GM21737 (cell line): ENCODE measurements at regions not wholly inside any gene's neighbourhood (a gene's known extent, or its start where the extent isn't known, plus 50 kb on each side); places are given as distances from the start of the nearest gene placed in this dataset.
"Not testable (repeated sequence)": the region's sequence is repeated elsewhere in the genome, so short reads cannot be mapped to it uniquely, and the experiment has no call there.

Source experiments
- ATAC-seq: cut with Tn5 transposase; IDR thresholded peaks from one replicate; pipeline ENCODE4 v1.9.1; 2021; ENCODE audit warnings: mild to moderate bottlenecking, moderate library complexity; ENCODE audit not compliant: unreplicated experiment

DNA sequence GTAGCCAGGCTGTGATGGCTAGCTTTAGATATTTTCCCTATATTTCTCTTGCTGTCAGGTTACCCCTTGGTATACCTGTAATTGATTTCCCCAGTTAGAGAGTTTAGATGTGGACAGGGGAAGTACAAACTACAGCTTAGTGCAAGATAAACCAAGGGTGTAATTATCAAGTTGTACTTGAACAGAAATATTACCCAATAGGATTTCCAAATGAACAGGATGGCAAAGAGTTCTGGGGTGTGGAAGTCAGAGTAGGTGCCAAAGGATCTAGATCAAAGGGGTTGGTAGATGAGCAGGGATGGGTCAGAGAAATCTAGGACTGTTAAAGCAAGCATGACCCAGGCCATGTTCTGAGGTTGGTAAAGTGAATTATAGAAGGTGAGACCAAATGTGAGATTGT lies 585.2 kb downstream of the CCDC85A start:
- ATAC-seq = no peak

GRCh38 chr2:56770490-56770889 lies 586.7 kb downstream of the CCDC85A start:
- ATAC-seq = no peak

GRCh38 chr2:56784046-56784445 lies 600.3 kb downstream of the CCDC85A start:
- ATAC-seq = no peak

DNA sequence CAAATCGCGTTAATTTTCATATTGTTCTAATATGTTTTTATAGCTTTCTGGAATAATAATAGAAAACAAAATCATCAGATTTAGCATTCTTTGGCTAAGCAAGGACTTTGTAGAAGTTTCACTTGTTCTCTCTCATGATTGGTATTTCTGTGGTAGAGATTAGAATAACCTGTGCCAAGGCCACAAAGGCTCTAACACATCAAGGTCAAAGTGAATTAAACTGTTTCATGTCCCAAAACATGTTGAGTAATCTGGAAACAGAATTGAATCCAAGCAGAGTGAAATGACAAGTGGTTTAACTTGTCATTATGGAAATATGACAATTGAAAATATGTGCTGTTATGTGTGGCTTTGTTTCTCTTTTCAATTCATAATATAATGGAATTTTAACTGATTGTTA lies 617.4 kb downstream of the CCDC85A start:
- ATAC-seq = no peak

DNA sequence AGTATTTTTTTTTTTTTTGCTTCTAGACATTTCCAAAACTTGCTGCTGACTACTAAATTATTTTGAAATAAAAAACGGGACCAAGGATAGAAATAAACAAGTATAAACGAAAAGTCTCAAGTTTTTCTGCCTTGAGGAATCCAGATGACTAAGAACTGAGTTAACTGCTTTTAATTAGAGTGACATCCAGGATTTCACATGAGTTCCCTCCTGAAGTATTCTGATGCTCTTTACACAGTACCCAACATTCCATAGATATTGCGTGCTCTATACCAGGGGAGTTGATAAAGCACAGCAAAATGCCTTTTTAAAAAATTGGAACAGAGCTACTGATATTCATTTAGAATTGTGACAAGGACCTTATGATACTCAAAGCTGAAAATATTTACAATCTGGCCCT lies 618.0 kb downstream of the CCDC85A start:
- ATAC-seq = no peak

DNA sequence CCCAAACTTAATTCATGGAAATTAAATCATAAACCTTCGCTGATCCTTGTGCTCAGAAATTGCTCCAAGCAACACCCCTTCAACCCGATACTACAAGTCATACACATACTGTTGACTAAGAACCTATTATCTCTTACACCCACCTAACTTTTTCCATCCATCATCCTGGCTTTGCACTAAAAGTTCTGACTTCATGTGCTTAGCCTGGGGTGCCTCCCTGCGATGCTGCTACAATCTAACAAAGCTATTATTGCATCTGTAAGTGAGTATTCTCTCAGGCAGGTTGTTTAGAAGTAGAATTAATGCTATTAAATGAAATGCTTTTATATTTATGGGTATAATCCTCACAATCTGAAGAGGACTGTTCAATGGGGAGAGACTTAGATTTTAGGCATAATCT lies 619.8 kb downstream of the CCDC85A start:
- ATAC-seq = no peak

- no peak for ATAC-seq
These were observed 623.1 kb downstream of the CCDC85A start for GRCh38 chr2:56806924-56807323.

DNA sequence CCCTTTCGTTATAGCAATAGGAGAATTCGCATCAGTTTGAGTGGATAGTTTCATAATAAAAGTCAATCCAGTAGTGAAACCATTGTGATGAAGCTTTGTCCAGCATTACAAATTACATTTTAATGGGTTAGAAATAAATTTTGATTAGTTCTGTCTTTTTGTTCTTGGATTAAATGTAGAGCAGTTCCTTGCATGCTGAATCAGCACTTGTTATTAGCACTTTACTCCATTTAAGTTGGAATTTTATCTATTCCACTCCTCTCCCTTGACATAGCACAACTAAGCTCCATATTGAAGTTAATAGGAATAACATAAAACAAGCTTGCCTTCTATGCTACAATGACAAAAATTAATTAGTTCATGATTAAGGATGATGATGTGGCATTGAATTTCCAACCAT lies 624.1 kb downstream of the CCDC85A start:
- no peak for ATAC-seq

GRCh38 chr2:56811401-56811800 lies 627.6 kb downstream of the CCDC85A start:
- no peak for ATAC-seq

- no peak for ATAC-seq
These were observed 628.6 kb downstream of the CCDC85A start for GRCh38 chr2:56812432-56812831.

GRCh38 chr2:56813490-56813889 lies 629.7 kb downstream of the CCDC85A start:
- no peak for ATAC-seq

DNA sequence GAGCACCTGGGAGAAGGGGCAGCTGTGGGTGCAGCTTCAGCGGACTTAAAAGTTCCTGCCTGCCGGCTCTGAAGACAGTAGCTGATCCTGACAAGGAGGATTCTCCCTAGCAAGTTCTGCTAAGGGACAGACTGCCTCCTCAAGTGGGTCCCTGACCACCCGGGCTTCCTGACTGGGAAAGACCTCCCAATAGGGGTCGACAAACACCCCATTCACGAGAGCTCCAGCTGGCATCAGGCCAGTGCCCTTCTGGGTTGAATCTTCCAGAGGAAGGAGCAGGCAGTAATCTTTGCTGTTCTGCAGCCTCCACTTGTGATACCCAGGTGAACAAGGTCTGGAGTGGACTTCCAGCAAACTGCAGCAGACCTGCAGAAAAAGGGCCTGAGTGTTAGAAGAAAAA lies 632.9 kb downstream of the CCDC85A start:
- no peak for ATAC-seq

DNA sequence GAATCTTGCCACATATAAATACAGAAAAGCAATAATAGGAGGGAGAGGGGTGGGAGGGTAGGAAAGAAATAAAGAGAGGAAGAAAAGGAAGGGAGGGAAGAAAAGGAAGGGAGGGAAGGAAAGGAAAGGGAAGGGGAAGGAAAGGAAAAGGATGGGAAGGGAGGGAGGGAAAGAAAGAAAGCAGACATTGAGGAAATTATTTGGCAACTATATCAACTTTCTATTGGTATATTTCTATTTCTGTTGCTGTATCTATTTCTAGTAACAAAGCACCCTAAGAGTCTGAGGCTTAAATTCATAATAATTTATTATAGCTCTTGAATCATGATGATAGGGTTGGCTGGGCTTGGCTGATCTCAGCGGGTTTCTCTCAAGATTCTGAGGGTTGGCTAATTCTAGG lies 648.0 kb downstream of the CCDC85A start:
- no peak for ATAC-seq

GRCh38 chr2:56834686-56835085 lies 650.9 kb downstream of the CCDC85A start:
- ATAC-seq = no peak

GRCh38 chr2:56840009-56840408 lies 656.2 kb downstream of the CCDC85A start:
- ATAC-seq = not testable (repeated sequence)

- no peak for ATAC-seq
These were observed 677.2 kb downstream of the CCDC85A start for GRCh38 chr2:56860991-56861390.

- ATAC-seq = no peak
These were observed 687.9 kb downstream of the CCDC85A start for GRCh38 chr2:56871644-56872043.

GRCh38 chr2:56874717-56875116 lies 690.9 kb downstream of the CCDC85A start:
- no peak for ATAC-seq

DNA sequence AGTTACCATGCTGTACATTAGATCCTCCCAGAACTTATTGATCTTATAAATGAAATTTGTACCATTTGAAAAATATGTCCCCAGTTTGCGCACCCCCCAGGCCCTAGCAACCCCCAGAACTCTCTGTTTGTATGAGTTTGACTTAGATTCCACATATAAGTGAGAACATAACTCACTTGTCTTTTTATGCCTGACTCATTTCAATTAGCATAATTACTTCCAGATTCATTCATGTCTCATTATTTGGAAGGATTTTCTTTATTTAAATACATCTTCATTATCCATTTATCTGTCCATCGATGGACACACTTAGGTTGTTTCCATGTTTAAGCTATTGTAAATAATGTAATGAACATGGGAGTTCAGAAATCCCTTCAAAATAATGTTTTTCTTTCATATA lies 705.9 kb downstream of the CCDC85A start:
- ATAC-seq = no peak

- ATAC-seq = no peak
These were observed 708.6 kb downstream of the CCDC85A start for GRCh38 chr2:56892382-56892781.

DNA sequence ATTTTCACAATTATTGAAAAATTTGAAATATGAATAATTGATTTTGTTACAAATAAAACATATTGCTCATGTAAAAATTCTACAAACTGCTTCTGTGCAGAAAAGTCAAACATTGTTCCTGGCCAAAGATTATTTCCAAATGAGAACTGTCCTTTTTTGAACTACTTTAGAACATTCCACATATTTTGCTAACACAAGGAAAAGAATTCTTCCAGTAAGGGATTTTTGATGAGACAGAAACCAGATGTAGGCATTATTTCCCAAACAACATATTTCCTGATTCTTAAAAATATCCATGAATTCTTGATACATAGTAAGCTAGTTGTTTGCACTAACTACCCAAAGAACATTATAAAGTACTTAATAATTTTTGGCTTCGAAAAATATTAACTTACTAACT lies 715.2 kb downstream of the CCDC85A start:
- ATAC-seq = no peak

DNA sequence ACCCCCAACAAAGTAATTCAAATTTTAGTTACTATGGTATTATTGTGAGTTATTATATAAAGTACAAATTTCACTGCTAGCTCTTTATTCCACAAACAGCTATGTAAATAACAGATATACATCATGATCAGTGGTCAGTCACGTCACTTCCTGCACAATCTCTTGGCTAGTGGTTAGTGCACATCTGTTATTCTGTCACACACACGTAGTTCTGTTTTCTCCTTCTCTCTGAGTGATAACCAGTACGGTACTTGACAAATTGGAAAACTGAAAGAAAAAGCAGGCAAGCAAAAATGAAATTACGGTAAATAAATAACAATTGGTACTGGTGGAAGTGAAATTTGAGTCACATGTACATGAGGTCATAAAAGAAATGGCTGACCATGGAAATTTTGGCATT lies 728.7 kb downstream of the CCDC85A start:
- no peak for ATAC-seq

DNA sequence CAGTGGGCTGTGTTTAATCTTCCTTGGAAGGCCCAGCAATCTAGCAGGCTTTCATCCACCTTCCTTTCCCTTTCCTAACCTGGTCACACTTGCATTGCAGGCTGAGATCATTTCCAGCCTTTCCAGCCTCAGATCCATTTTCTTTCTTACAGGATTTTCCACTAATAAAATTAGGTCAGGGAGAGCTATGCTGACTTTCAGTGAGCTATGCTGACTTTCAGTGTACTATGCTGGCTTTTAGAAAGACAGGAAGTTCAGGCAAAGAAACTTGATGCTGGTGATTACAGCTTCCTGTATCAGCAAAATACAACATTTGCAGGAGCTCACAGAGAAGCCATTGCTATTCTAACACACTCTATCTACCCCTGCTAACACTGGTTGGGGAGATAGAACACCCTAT lies 735.0 kb downstream of the CCDC85A start:
- no peak for ATAC-seq

DNA sequence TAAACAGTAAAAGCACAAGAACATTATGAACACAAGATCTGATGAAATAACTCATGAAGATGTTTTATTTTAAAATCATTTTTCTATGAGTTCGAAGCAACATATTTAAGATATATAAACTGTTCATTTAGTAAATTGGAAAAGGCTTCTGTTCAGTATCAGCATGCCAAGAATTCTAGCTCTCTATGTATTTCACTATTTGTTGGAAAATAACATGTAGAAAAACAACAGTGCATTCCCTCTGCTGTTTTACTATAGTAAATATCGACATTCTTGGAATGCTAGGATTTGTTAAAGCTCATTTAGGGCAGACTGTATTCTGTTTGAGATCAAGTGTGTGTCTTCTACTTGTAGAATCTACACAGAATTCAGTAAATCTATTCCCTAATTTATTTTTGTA lies 750.2 kb downstream of the CCDC85A start:
- no peak for ATAC-seq
